MCF 10A (cell line): ENCODE measurements at regions not wholly inside any gene's neighbourhood (a gene's known extent, or its start where the extent isn't known, plus 50 kb on each side); places are given as distances from the start of the nearest gene placed in this dataset.

ENCODE experiments used
- BruUV-seq: library from RNA; stranded (reverse); fragments of 400-500 nt; replicated peaks from 2 replicates; lab custom pipeline; 2021; lab: Mats Ljungman, UMichigan
- CTCF ChIA-PET: fragments of 300-600 bp; sonication (Branson Sonifier 250); formaldehyde crosslinking; extraction: SDS; loops from one replicate; lab custom pipeline; 2021; ENCODE audit warnings: antibody characterized with exemption, inconsistent platforms; lab: Yijun Ruan, JAX
- POLR2A ChIA-PET: fragments of 300-600, 350-650 bp; sonication (Branson Sonifier 250); formaldehyde crosslinking; extraction: SDS; loops from one replicate; lab custom pipeline; 2020; ENCODE audit warnings: antibody characterized with exemption, inconsistent platforms; lab: Yijun Ruan, JAX
- DNase-seq: peaks from one replicate; pipeline ENCODE4 v3.0.0-alpha.2; 2018; ENCODE audit not compliant: unreplicated experiment
- H3K27ac Mint-ChIP-seq: one replicate; pipeline ENCODE4 v1.8.0; 2022; ENCODE audit warnings: mild to moderate bottlenecking, low read depth, mixed read lengths; ENCODE audit not compliant: unreplicated experiment
- H3K27me3 Mint-ChIP-seq: one replicate; pipeline ENCODE4 v1.8.0; 2022; ENCODE audit warnings: mixed read lengths; ENCODE audit not compliant: insufficient read depth, unreplicated experiment
- H3K36me3 Mint-ChIP-seq: one replicate; pipeline ENCODE4 v1.8.0; 2022; ENCODE audit warnings: mild to moderate bottlenecking, moderate library complexity, mixed read lengths; ENCODE audit not compliant: insufficient read depth, unreplicated experiment
- H3K4me1 Mint-ChIP-seq: one replicate; pipeline ENCODE4 v1.8.0; 2022; ENCODE audit warnings: mixed read lengths; ENCODE audit not compliant: insufficient read depth, unreplicated experiment
- H3K4me3 Mint-ChIP-seq: one replicate; pipeline ENCODE4 v1.8.0; 2022; ENCODE audit warnings: mild to moderate bottlenecking, moderate library complexity, mixed read lengths; ENCODE audit not compliant: unreplicated experiment
- H3K9me3 Mint-ChIP-seq: one replicate; pipeline ENCODE4 v1.8.0; 2022; ENCODE audit warnings: mixed read lengths; ENCODE audit not compliant: unreplicated experiment
- intact Hi-C: fragments of 100-400 bp; cut with micrococcal nuclease; formaldehyde crosslinking; loops from 2 replicates; pipeline ENCODE4 v1.14.1; 2022
- TF ChIP-seq, protein P1 (sequence below): fragments of 200-600 bp; IDR thresholded peaks from one replicate; pipeline ENCODE4 v1.8.0; 2022; ENCODE audit warnings: antibody characterized with exemption, mild to moderate bottlenecking; ENCODE audit not compliant: unreplicated experiment

DNA sequence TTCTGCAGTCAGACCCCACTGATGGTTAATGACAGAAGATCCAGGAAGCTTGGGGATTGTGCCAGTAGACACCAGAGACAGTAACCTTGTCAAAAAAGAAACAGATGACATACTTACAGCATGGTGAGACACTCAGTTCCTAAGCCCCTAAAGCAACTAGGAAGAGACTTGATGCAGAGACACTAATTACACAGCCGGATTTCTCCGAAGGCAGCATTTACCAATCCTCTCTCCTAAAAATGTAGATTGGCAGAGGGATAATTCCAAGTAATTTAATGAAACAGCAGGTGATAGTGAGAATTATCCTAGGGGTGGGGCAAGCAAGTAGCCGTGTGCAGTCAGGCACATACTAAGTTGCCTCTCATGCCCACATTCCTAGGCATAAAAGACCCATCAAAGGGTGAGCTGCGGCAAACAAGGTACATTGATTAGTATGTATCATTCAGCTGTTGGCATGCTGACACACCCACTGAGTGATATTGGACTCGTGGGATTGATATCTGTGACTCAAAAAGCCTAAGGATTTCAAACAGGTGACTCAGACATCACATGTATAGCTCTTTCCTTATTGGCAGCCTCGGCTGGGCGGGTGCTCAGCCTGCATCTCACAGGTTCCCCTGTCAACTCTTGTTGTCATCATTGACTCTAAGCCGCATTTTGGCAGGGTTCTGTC lies 296.7 kb upstream of the ATP5MC3 start:
- intact Hi-C loops = no loop called here
- Mint-ChIP-seq H3K9me3 (no peaks in the 10 kb centered on the region), H3K4me1 (no peaks in the 10 kb centered on the region), H3K36me3 (no peaks in the 10 kb centered on the region), H3K27ac (no peak overlapping the region), H3K27me3 (no peaks in the 10 kb centered on the region), H3K4me3 (no peak overlapping the region)
- no TSS peak for BruUV-seq
- peak; percentile 24 for DNase-seq
- ChIA-PET POLR2A (no interaction called here), CTCF (interaction anchor here (0.6 kb wide), 1 partner anchor 63 kb away, joined by 3 read pairs; no protein-coding TSS in a partner anchor)
- TF ChIP-seq, protein P1, sequence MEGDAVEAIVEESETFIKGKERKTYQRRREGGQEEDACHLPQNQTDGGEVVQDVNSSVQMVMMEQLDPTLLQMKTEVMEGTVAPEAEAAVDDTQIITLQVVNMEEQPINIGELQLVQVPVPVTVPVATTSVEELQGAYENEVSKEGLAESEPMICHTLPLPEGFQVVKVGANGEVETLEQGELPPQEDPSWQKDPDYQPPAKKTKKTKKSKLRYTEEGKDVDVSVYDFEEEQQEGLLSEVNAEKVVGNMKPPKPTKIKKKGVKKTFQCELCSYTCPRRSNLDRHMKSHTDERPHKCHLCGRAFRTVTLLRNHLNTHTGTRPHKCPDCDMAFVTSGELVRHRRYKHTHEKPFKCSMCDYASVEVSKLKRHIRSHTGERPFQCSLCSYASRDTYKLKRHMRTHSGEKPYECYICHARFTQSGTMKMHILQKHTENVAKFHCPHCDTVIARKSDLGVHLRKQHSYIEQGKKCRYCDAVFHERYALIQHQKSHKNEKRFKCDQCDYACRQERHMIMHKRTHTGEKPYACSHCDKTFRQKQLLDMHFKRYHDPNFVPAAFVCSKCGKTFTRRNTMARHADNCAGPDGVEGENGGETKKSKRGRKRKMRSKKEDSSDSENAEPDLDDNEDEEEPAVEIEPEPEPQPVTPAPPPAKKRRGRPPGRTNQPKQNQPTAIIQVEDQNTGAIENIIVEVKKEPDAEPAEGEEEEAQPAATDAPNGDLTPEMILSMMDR = no peak

DNA sequence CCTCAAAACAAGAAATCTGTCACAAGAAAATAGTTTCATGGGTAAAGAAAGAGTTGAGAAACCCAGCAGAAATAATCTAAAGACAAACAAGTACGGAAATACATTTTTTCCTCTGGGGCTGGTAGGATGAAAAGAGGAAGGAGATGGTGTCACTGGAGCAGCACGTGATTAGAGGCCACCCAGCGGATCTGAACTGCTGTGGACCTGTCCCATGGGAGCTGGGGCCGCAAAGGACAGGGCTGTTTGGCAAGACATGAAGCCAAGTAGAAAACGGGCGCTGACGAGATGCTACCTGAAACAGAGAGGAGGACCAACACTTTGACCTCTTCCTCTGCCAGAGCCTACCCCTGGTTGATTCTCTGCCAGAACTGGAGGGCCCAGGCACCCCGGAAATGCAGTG lies 295.4 kb upstream of the ATP5MC3 start:
- TF ChIP-seq, protein P1 = no peak
- no peaks in the 10 kb centered on the region for H3K9me3 Mint-ChIP-seq
- DNase-seq = no peak
- POLR2A ChIA-PET = no interaction called here
- no peaks in the 10 kb centered on the region for H3K27me3 Mint-ChIP-seq
- H3K4me3 Mint-ChIP-seq = no peak overlapping the region
- no peaks in the 10 kb centered on the region for H3K4me1 Mint-ChIP-seq
- no peak overlapping the region for H3K27ac Mint-ChIP-seq
- BruUV-seq = no TSS peak
- CTCF ChIA-PET = no interaction called here
- no peaks in the 10 kb centered on the region for H3K36me3 Mint-ChIP-seq
- intact Hi-C loops = no loop called here

DNA sequence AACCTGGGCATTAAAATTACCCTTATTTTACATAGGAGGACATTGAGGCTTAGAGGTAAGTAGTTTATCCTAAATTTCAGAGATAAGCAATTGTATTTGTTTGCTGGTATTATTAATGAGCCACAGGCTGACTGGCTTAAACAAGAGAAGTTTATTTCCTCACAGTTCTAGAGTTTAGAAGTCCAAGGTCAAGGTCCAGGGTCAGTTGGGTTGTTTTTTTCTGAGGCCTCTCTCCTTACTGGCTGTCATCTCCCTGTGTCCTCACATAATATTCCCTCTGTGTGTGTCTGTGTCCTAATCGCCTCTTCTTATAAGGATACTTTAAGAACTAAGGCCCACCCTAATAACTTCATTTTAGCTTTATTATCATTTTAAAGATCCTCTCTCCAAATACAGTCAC lies 294.9 kb upstream of the ATP5MC3 start:
- Mint-ChIP-seq H3K27me3 (no peaks in the 10 kb centered on the region), H3K36me3 (no peaks in the 10 kb centered on the region), H3K9me3 (no peaks in the 10 kb centered on the region), H3K4me3 (no peak overlapping the region), H3K4me1 (no peaks in the 10 kb centered on the region), H3K27ac (no peak overlapping the region)
- DNase-seq = no peak
- TF ChIP-seq, protein P1 = no peak
- intact Hi-C loops = no loop called here
- POLR2A ChIA-PET = interaction anchor here (0.6 kb wide), 1 partner anchor 12 kb away, joined by 3 read pairs; no protein-coding TSS in a partner anchor
- BruUV-seq = no TSS peak
- CTCF ChIA-PET = interaction anchor here (0.6 kb wide), 1 partner anchor 225 kb away, joined by 3 read pairs; no protein-coding TSS in a partner anchor

DNA sequence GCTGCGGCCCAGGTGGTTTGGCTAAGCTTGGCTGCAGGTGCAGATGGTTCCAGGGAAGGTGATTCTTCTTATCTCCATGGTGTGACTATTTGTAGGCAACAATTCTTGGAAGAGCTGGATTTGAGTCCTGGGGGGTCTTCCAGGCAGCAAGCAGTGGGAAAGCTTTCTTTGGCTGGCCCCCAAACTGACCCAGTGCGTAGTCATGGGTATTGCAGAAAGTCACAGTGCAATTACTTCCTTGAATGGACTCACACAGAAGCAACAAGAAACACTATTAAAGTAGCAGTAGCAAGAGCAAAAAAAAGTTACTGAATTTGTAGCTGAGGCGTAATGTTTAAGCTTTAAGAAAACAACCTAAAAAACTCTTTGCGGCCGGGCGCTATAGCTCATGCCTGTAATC lies 293.6 kb upstream of the ATP5MC3 start:
- POLR2A ChIA-PET = interaction anchor here (1.2 kb wide), 1 partner anchor 10 kb away, joined by 3 read pairs; no protein-coding TSS in a partner anchor
- no peak overlapping the region for H3K27ac Mint-ChIP-seq
- no peaks in the 10 kb centered on the region for H3K27me3 Mint-ChIP-seq
- DNase-seq = no peak
- no peaks in the 10 kb centered on the region for H3K36me3 Mint-ChIP-seq
- intact Hi-C loops = no loop called here
- no peaks in the 10 kb centered on the region for H3K4me1 Mint-ChIP-seq
- H3K9me3 Mint-ChIP-seq = no peaks in the 10 kb centered on the region
- CTCF ChIA-PET = interaction anchor here (0.6 to 1.0 kb wide), 2 partner anchors 16 to 99 kb away, joined by 5 read pairs; no protein-coding TSS in a partner anchor
- no peak overlapping the region for H3K4me3 Mint-ChIP-seq
- TF ChIP-seq, protein P1 = no peak
- BruUV-seq = no TSS peak
